ENCODE measurements at regions not wholly inside any gene's neighbourhood (a gene's known extent, or its start where the extent isn't known, plus 50 kb on each side); places are given as distances from the start of the nearest gene placed in this dataset.

- Histone ChIP-seq H3K27ac (ENCODE audit: low read depth, low read length) (no peak overlapping the region), H3K4me1 (ENCODE audit: control insufficient read depth, insufficient read depth, low read length) (peaks cover 7% of the 10 kb centered on the region), H3K36me3 (ENCODE audit: control insufficient read depth, insufficient read depth, low read length) (no peaks in the 10 kb centered on the region), H3K4me3 (ENCODE audit: low read length) (no peak overlapping the region), H3K9me3 (ENCODE audit: control insufficient read depth, low read length) (no peaks in the 10 kb centered on the region), H3K27me3 (ENCODE audit: control insufficient read depth, insufficient read depth, low read length, poor library complexity, severe bottlenecking) (no peaks in the 10 kb centered on the region), H3K9ac (ENCODE audit: extremely low read depth, low read length, poor library complexity, severe bottlenecking) (no peak overlapping the region)
- DNase-seq = no peak
- Mint-ChIP-seq H3K27me3 (ENCODE audit: insufficient read depth) (peaks cover 2% of the 10 kb centered on the region), H3K4me3 (no peak overlapping the region), H3K27ac (no peak overlapping the region), H3K4me1 (peaks cover 22% of the 10 kb centered on the region), H3K36me3 (ENCODE audit: low read depth) (peaks cover 3% of the 10 kb centered on the region), H3K9me3 (no peaks in the 10 kb centered on the region)
- WGBS, 2 experiments (ENCODE audit: insufficient coverage in 1 of 2, insufficient read length in 1 of 2) = 88 to 100% methylated on average over 2 of the region's 2 CpGs
- TF ChIP-seq CTCF (conservative IDR thresholded peaks at IDR 0.05) = no peak
Measured at GRCh38 chr2:67255933-67256615, 141.1 kb upstream of the ETAA1 start.

GRCh38 chr2:67256892-67257291 is 140.2 kb upstream of the ETAA1 start:
- no peak for TF ChIP-seq CTCF (conservative IDR thresholded peaks at IDR 0.05)
- Mint-ChIP-seq H3K9me3 (no peaks in the 10 kb centered on the region), H3K4me3 (no peak overlapping the region), H3K36me3 (ENCODE audit: low read depth) (peaks cover 3% of the 10 kb centered on the region), H3K27me3 (ENCODE audit: insufficient read depth) (peaks cover 2% of the 10 kb centered on the region), H3K27ac (no peak overlapping the region), H3K4me1 (peaks cover 16% of the 10 kb centered on the region)
- no peak overlapping the region for H3K4me3 ChIP-seq (ENCODE audit: low read length)
- H3K27ac ChIP-seq (ENCODE audit: low read depth, low read length) = no peak overlapping the region
- no peak for DNase-seq
- 90 to 100% methylated on average over 1 to 2 of the region's 3 CpGs for WGBS, 2 experiments (ENCODE audit: insufficient coverage in 1 of 2, insufficient read length in 1 of 2)
- H3K36me3 ChIP-seq (ENCODE audit: control insufficient read depth, insufficient read depth, low read length) = no peaks in the 10 kb centered on the region
- H3K27me3 ChIP-seq (ENCODE audit: control insufficient read depth, insufficient read depth, low read length, poor library complexity, severe bottlenecking) = no peaks in the 10 kb centered on the region
- no peaks in the 10 kb centered on the region for H3K9me3 ChIP-seq (ENCODE audit: control insufficient read depth, low read length)
- H3K4me1 ChIP-seq (ENCODE audit: control insufficient read depth, insufficient read depth, low read length) = peaks cover 7% of the 10 kb centered on the region
- no peak overlapping the region for H3K9ac ChIP-seq (ENCODE audit: extremely low read depth, low read length, poor library complexity, severe bottlenecking)

GRCh38 chr2:67258122-67258521 is 139.0 kb upstream of the ETAA1 start:
- Mint-ChIP-seq H3K9me3 (no peaks in the 10 kb centered on the region), H3K36me3 (ENCODE audit: low read depth) (peaks cover 3% of the 10 kb centered on the region), H3K27me3 (ENCODE audit: insufficient read depth) (peaks cover 2% of the 10 kb centered on the region), H3K27ac (no peak overlapping the region), H3K4me3 (no peak overlapping the region), H3K4me1 (peaks cover 4% of the 10 kb centered on the region)
- no peaks in the 10 kb centered on the region for H3K9me3 ChIP-seq (ENCODE audit: control insufficient read depth, low read length)
- TF ChIP-seq CTCF (conservative IDR thresholded peaks at IDR 0.05) = no peak
- H3K36me3 ChIP-seq (ENCODE audit: control insufficient read depth, insufficient read depth, low read length) = no peaks in the 10 kb centered on the region
- H3K9ac ChIP-seq (ENCODE audit: extremely low read depth, low read length, poor library complexity, severe bottlenecking) = no peak overlapping the region
- no peak overlapping the region for H3K4me3 ChIP-seq (ENCODE audit: low read length)
- 61 to 68% methylated on average over 4 of the region's 4 CpGs for WGBS, 2 experiments (ENCODE audit: insufficient coverage in 1 of 2, insufficient read length in 1 of 2)
- no peak overlapping the region for H3K27ac ChIP-seq (ENCODE audit: low read depth, low read length)
- H3K4me1 ChIP-seq (ENCODE audit: control insufficient read depth, insufficient read depth, low read length) = no peaks in the 10 kb centered on the region
- DNase-seq = no peak
- no peaks in the 10 kb centered on the region for H3K27me3 ChIP-seq (ENCODE audit: control insufficient read depth, insufficient read depth, low read length, poor library complexity, severe bottlenecking)
